K562 (cell line): ENCODE measurements at regions not wholly inside any gene's neighbourhood (a gene's known extent, or its start where the extent isn't known, plus 50 kb on each side); places are given as distances from the start of the nearest gene placed in this dataset.

ENCODE experiments used
- ATF3 ChIP-seq, 2 experiments: fragments of 450-650 bp in 1 of 2; sonication (generic) in 1 of 2; formaldehyde crosslinking in 1 of 2; IDR thresholded peaks in 1 of 2; conservative IDR thresholded peaks in 1 of 2; 2 replicates each; pipeline versions ENCODE4 v1.6.1 to v1.8.1; 2016 to 2023; ENCODE audit warnings: mild to moderate bottlenecking in 2 of 2, moderate library complexity in 2 of 2, inconsistent platforms in 1 of 2, missing genetic modification reagents in 1 of 2
- CREM ChIP-seq: IDR thresholded peaks from 2 replicates; pipeline ENCODE4 v1.6.1; 2014; ENCODE audit warnings: antibody characterized with exemption, low read depth
- ELF1 ChIP-seq: fragments of 200-800 bp; sonication (Bioruptor generic); IDR thresholded peaks from 2 replicates; pipeline ENCODE4 v1.6.1; 2016; ENCODE audit warnings: missing genetic modification characterization, missing compliant biosample characterization
- EP300 ChIP-seq: IDR thresholded peaks from 2 replicates; pipeline ENCODE4 v1.6.1; 2012; ENCODE audit warnings: low read length, improper control_type of control experiment
- ETS2 ChIP-seq: IDR thresholded peaks from 2 replicates; pipeline ENCODE4 v1.6.1; 2016; ENCODE audit warnings: borderline replicate concordance, missing genetic modification characterization, mild to moderate bottlenecking, moderate library complexity, missing compliant biosample characterization; ENCODE audit not compliant: poor library complexity, severe bottlenecking
- EZH2 ChIP-seq: IDR thresholded peaks from 2 replicates; pipeline ENCODE4 v1.6.1; 2012; ENCODE audit warnings: low read depth, mild to moderate bottlenecking, inconsistent platforms, low read length, borderline replicate concordance
- GTF2F1 ChIP-seq: IDR thresholded peaks from 2 replicates; pipeline ENCODE4 v1.6.1; 2011; ENCODE audit warnings: low read depth, low read length, improper control_type of control experiment
- NFYB ChIP-seq: IDR thresholded peaks from 2 replicates; pipeline ENCODE4 v1.6.1; 2011; ENCODE audit warnings: mild to moderate bottlenecking, moderate library complexity; ENCODE audit not compliant: insufficient read length; ENCODE audit errors: extremely low read depth
- UBTF ChIP-seq, 2 experiments: IDR thresholded peaks; 2 replicates each; pipeline ENCODE4 v1.6.1; 2012; ENCODE audit warnings: improper control_type of control experiment in 2 of 2, low read depth in 2 of 2, low read length in 2 of 2, borderline replicate concordance in 1 of 2
- ZNF76 ChIP-seq: fragments of 250-450 bp; sonication (Bioruptor Pico); IDR thresholded peaks from 2 replicates; pipeline ENCODE4 v1.4.0; 2020; ENCODE audit warnings: mild to moderate bottlenecking, moderate library complexity, borderline replicate concordance

GRCh38 chr16:49011901-49012300 lies 269.7 kb downstream of the CBLN1 start:
- TF ChIP-seq UBTF (IDR thresholded peaks at IDR 0.05; ENCODE audit: borderline replicate concordance in 1 of 2, low read depth in 2 of 2, low read length in 2 of 2), result no peak
- no peak for TF ChIP-seq ELF1 (tag)
- no peak for TF ChIP-seq ZNF76 (CRISPR knock-in tag)
- TF ChIP-seq ATF3 (IDR thresholded peaks at IDR 0.05), result no peak
- no peak for TF ChIP-seq ATF3 (CRISPR knock-in tag; conservative IDR thresholded peaks at IDR 0.05)
- TF ChIP-seq GTF2F1, result no peak
- no peak for TF ChIP-seq NFYB
- TF ChIP-seq CREM, result no peak
- TF ChIP-seq EZH2, result no peak
- TF ChIP-seq EP300, result no peak
- no peak for TF ChIP-seq ETS2 (tag)
